ENCODE measurements at regions not wholly inside any gene's neighbourhood (a gene's known extent, or its start where the extent isn't known, plus 50 kb on each side); places are given as distances from the start of the nearest gene placed in this dataset.

GRCh38 chrX:69228732-69229131 lies 63.5 kb upstream of the PJA1 start:
- TF ChIP-seq POLR2AphosphoS5 (IDR thresholded peaks at IDR 0.05; ENCODE audit: low read depth, low read length) (no peak), POLR2A (IDR thresholded peaks at IDR 0.05; ENCODE audit: low read depth, low read length) (no peak), SPI1 (IDR thresholded peaks at IDR 0.05; ENCODE audit: low read depth, low read length) (no peak), TAF1 (IDR thresholded peaks at IDR 0.05; ENCODE audit: low read depth, low read length) (no peak), POU2F2 (IDR thresholded peaks at IDR 0.05; ENCODE audit: low read depth, low read length) (no peak), PAX5 (IDR thresholded peaks at IDR 0.05; ENCODE audit: insufficient read depth, low read length, severe bottlenecking) (no peak)
